ENCODE measurements at regions not wholly inside any gene's neighbourhood (a gene's known extent, or its start where the extent isn't known, plus 50 kb on each side); places are given as distances from the start of the nearest gene placed in this dataset.

DNA sequence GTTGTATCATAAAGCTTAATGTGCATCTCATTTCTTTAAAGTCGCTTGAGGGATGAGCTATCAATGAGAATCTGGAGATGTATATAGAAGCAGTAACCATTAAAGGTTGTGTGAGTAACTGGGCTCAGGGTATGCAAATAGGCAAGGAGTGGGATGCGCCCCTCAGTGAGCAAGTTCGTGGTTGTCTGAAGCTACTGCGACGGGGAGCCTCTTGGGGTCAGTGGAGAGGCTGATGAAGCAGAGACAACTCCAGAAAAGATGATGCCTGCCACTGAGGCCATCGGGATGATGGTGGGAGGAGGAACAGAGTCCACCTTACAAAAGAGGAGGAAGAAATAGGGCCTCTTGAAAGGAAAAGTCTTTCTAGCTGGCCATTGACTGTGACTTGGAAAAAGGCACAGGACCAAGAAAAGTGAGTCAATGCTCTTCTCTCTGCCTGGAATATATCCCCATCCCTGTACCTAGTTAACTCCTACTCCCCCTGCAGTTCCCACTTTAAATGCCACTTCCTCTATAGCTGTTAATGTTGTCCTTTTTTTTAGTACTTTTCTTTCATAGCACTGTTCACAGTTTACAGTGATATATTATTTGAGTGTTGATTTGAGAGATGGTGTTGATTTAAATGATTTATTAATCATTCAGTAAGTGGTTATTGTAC is 51.4 kb upstream of the LSM6 start:
- Histone ChIP-seq H3K27me3 (no peaks in the 10 kb centered on the region), H3K4me3 (no peak overlapping the region), H3K36me3 (no peaks in the 10 kb centered on the region), H3K27ac (no peak overlapping the region), H3K4me1 (no peaks in the 10 kb centered on the region), H3K9me3 (peaks cover 0 to 6% (median 0%) of the 10 kb centered on the region in 12 donors)
- DNase-seq (no peak), ATAC-seq (no peak)
- TF ChIP-seq POLR2A (IDR thresholded peaks at IDR 0.05) (no peak), CTCF (IDR thresholded peaks at IDR 0.05) (no peak)
- intact Hi-C loops (cut with DNase I): no loop called here
- WGBS, 4 donors: 49 to 62% (median 53%) methylated on average over 6 of the region's 6 CpGs

GRCh38 chr4:146123231-146123630 is 52.3 kb upstream of the LSM6 start:
- Histone ChIP-seq H3K27me3 (no peaks in the 10 kb centered on the region), H3K9me3 (peaks cover 0 to 6% (median 0%) of the 10 kb centered on the region in 12 donors), H3K4me1 (no peaks in the 10 kb centered on the region), H3K36me3 (no peaks in the 10 kb centered on the region), H3K4me3 (no peak overlapping the region), H3K27ac (no peak overlapping the region)
- no peak for TF ChIP-seq CTCF (IDR thresholded peaks at IDR 0.05)
- TF ChIP-seq POLR2A (IDR thresholded peaks at IDR 0.05): no peak
- intact Hi-C loops (cut with DNase I): no loop called here
- WGBS, 4 donors: 89 to 93% (median 91%) methylated on average over 1 of the region's 1 CpG
- DNase-seq: no peak
- no peak for ATAC-seq

DNA sequence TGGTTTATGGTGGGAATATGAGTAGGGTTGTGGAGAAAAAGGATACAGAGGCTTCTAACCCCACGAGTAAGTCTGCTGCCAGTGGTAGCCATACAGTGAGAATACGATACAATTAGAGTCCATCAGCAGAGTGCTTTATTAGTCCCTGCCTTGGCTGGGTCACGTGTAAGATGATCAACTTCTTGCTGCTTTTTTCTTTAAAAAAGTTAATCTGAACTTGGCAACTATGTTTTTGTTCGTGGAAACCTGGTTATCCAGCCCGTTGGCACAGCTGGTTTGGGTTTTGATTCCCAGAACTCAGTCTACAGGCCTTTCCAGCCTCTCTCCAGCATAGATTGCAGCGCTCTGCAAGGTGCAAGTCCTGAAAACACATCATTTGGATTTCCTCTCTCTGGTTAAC is 53.1 kb upstream of the LSM6 start:
- H3K36me3 ChIP-seq: no peaks in the 10 kb centered on the region
- H3K27me3 ChIP-seq: no peaks in the 10 kb centered on the region
- ATAC-seq (no peak), DNase-seq (no peak)
- H3K9me3 ChIP-seq: peaks cover 0 to 6% (median 0%) of the 10 kb centered on the region in 12 donors
- intact Hi-C loops (cut with DNase I): no loop called here
- no peak overlapping the region for H3K27ac ChIP-seq
- 69 to 76% (median 74%) methylated on average over 6 of the region's 6 CpGs for WGBS, 4 donors
- TF ChIP-seq POLR2A (IDR thresholded peaks at IDR 0.05) (no peak), CTCF (IDR thresholded peaks at IDR 0.05) (no peak)
- H3K4me1 ChIP-seq: peaks cover 0 to 2% (median 0%) of the 10 kb centered on the region in 12 donors
- H3K4me3 ChIP-seq: no peak overlapping the region

- 83 to 87% (median 85%) methylated on average over 3 of the region's 3 CpGs for WGBS, 4 donors
- ATAC-seq: no peak
- Histone ChIP-seq H3K9me3 (peaks cover 0 to 6% (median 0%) of the 10 kb centered on the region in 12 donors), H3K4me1 (peaks cover 0 to 9% (median 0%) of the 10 kb centered on the region in 12 donors), H3K4me3 (no peak overlapping the region), H3K27ac (no peak overlapping the region), H3K36me3 (no peaks in the 10 kb centered on the region), H3K27me3 (no peaks in the 10 kb centered on the region)
- no peak for DNase-seq
- intact Hi-C loops (cut with DNase I): no loop called here
- TF ChIP-seq POLR2A (IDR thresholded peaks at IDR 0.05): no peak
- TF ChIP-seq CTCF (IDR thresholded peaks at IDR 0.05): no peak
These were observed 53.8 kb upstream of the LSM6 start for GRCh38 chr4:146121757-146122156.
